Stomach (tissue), 8 donors: ENCODE measurements at regions not wholly inside any gene's neighbourhood (a gene's known extent, or its start where the extent isn't known, plus 50 kb on each side); places are given as distances from the start of the nearest gene placed in this dataset.

Experiments used
- DNase-seq, 2 donors: peaks; one replicate each; pipeline versions ENCODE4 v3.0.0 to v3.0.0-alpha.2; 2013 to 2019
- H3K27ac ChIP-seq, 5 donors: fragments of 200-600 bp in 4 of 5; sonication (generic) in 4 of 5; one replicate each; pipeline ENCODE4 v1.5.1; 2013 to 2019; ENCODE audit warnings: mild to moderate bottlenecking in 1 of 5, moderate library complexity in 1 of 5
- H3K27me3 ChIP-seq, 3 donors: fragments of 200-600 bp; sonication (generic); one replicate each; pipeline ENCODE4 v1.5.1; 2017 to 2019; ENCODE audit warnings: mixed run types in 1 of 3
- H3K36me3 ChIP-seq, 4 donors: fragments of 200-600 bp; sonication (generic); 1 replicate in 3 of 4; 2 replicates in 1 of 4; pipeline ENCODE4 v1.5.1; 2016 to 2019
- H3K4me1 ChIP-seq, 4 donors: fragments of 200-600 bp; sonication (generic); one replicate each; pipeline ENCODE4 v1.5.1; 2016 to 2019
- H3K4me3 ChIP-seq, 4 donors: fragments of 200-600 bp; sonication (generic) in 3 of 4; one replicate each; pipeline ENCODE4 v1.5.1; 2016 to 2019; ENCODE audit warnings: mild to moderate bottlenecking in 1 of 4
- H3K9me3 ChIP-seq, 4 donors: fragments of 200-600 bp; sonication (generic); one replicate each; pipeline ENCODE4 v1.5.1; 2016 to 2019
- EP300 ChIP-seq: sonication (generic); formaldehyde crosslinking; IDR thresholded peaks from one replicate; pipeline ENCODE4 v1.6.1; 2017; ENCODE audit warnings: antibody characterized with exemption
- POLR2A ChIP-seq, 4 donors: fragments of 450-650 bp; IDR thresholded peaks; one replicate each; pipeline ENCODE4 v1.6.1; 2016; ENCODE audit warnings: antibody characterized with exemption in 4 of 4, control low read depth in 2 of 4, mild to moderate bottlenecking in 1 of 4, moderate library complexity in 1 of 4
- POLR2AphosphoS5 ChIP-seq, 3 donors: sonication (generic); formaldehyde crosslinking; IDR thresholded peaks; one replicate each; pipeline ENCODE4 v1.6.1; 2016; ENCODE audit warnings: antibody characterized with exemption in 3 of 3
- WGBS, 5 donors: extraction: QIAGEN DNeasy Blood & Tissue Kit in 3 of 5; methylation state at CpG; one replicate each; pipeline versions ENCODE4 v1.1.5 to v1.1.7; 2013 to 2018; 5-methylcytosine and 5-hydroxymethylcytosine counted together
- intact Hi-C: fragments of 100-400 bp; cut with DNase I; formaldehyde crosslinking; loops from one replicate; pipeline ENCODE4 v1.15.1; 2023; ENCODE audit warnings: low total_unique reads
- TF ChIP-seq, protein P1 (sequence below), 7 experiments: fragments of 450-650 bp in 4 of 7; fragments of 200-600 bp in 3 of 7; sonication (generic) in 3 of 7; IDR thresholded peaks; one replicate each; pipeline ENCODE4 v1.5.1; 2016 to 2019; ENCODE audit warnings: antibody characterized with exemption in 7 of 7, control low read depth in 2 of 7, mild to moderate bottlenecking in 1 of 7
- donor health status: healthy with polysubstance abuse.
- donor health status: Bipolar disorder and iron deficiency.
- donor health status: healthy.

DNA sequence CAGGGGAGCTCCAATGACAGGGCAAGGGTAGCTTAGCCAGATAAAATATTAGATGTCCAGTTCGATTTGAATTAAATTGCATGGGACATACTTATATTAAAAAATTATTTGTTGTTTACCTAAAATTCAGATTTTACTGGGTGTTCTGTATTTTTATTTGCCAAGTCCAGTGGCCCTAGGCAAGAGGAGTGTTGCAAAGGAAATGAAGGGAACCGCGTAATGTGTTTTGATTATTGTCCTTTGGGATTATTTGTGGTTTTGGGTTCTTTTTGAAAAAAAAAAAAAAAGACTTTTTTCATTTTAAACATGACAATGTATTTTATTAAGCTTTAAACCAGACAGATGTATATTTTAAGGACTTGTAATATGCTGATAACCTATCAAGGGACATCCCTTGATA, 179.3 kb downstream of the C9orf152 start:
- peaks cover 0 to 9% (median 0%) of the 10 kb centered on the region in 4 donors for H3K4me1 ChIP-seq
- no peak overlapping the region for H3K4me3 ChIP-seq
- H3K27me3 ChIP-seq, result no peaks in the 10 kb centered on the region
- H3K36me3 ChIP-seq, result no peaks in the 10 kb centered on the region
- H3K27ac ChIP-seq, result peak overlapping the region in 2 of 5 donors; percentile 19 to 60
- 77 to 88% (median 82%) methylated on average over 3 of the region's 3 CpGs for WGBS, 5 donors
- intact Hi-C loops, result no loop called here
- no peaks in the 10 kb centered on the region for H3K9me3 ChIP-seq
- TF ChIP-seq POLR2AphosphoS5 (IDR thresholded peaks at IDR 0.05) (no peak), EP300 (no peak), POLR2A (IDR thresholded peaks at IDR 0.05) (no peak)
- TF ChIP-seq, protein P1, sequence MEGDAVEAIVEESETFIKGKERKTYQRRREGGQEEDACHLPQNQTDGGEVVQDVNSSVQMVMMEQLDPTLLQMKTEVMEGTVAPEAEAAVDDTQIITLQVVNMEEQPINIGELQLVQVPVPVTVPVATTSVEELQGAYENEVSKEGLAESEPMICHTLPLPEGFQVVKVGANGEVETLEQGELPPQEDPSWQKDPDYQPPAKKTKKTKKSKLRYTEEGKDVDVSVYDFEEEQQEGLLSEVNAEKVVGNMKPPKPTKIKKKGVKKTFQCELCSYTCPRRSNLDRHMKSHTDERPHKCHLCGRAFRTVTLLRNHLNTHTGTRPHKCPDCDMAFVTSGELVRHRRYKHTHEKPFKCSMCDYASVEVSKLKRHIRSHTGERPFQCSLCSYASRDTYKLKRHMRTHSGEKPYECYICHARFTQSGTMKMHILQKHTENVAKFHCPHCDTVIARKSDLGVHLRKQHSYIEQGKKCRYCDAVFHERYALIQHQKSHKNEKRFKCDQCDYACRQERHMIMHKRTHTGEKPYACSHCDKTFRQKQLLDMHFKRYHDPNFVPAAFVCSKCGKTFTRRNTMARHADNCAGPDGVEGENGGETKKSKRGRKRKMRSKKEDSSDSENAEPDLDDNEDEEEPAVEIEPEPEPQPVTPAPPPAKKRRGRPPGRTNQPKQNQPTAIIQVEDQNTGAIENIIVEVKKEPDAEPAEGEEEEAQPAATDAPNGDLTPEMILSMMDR (IDR thresholded peaks at IDR 0.05), result no peak
- no peak for DNase-seq

DNA sequence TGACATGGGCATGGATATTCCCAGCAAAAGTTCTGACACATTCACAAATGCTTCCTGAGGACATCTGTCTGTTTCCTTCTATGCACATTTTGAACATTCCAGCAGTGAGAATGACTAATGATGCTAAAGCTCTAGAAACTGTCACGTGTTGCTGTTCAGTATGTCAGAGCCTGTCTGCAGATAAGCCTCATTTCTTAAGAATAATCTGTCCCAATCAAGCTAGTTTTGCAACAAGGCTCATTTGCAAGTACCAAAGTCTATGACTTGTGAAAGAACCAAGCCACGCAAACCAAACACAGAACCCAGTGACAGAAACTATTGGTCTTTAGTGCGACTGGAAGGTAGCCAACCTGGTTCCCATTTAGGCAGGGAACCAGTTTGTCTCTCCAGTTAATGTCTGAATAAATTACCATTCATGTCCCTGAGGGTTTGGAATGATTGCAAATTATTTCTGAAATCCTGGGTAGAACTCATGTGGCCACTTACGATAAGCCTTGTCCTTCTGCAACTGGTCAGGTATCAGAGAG, 178.5 kb downstream of the C9orf152 start:
- DNase-seq, result peak in 1 of 2 donors; percentile 47
- H3K36me3 ChIP-seq, result no peaks in the 10 kb centered on the region
- no peaks in the 10 kb centered on the region for H3K27me3 ChIP-seq
- H3K27ac ChIP-seq, result peak overlapping the region in 3 of 5 donors; percentile 1 to 60 (median 19)
- intact Hi-C loops, result no loop called here
- H3K4me3 ChIP-seq, result no peak overlapping the region
- TF ChIP-seq POLR2A (IDR thresholded peaks at IDR 0.05) (no peak), POLR2AphosphoS5 (IDR thresholded peaks at IDR 0.05) (peak in 2 of 3 donors; percentile 25 to 72)
- no peaks in the 10 kb centered on the region for H3K9me3 ChIP-seq
- peaks cover 0 to 9% (median 0%) of the 10 kb centered on the region in 4 donors for H3K4me1 ChIP-seq
- WGBS, 5 donors, result 24 to 45% (median 36%) methylated on average over 4 of the region's 4 CpGs

- 40 to 58% (median 50%) methylated on average over 4 of the region's 4 CpGs for WGBS, 5 donors
- no peaks in the 10 kb centered on the region for H3K27me3 ChIP-seq
- intact Hi-C loops, result no loop called here
- no peaks in the 10 kb centered on the region for H3K9me3 ChIP-seq
- H3K4me1 ChIP-seq, result peaks cover 0 to 9% (median 0%) of the 10 kb centered on the region in 4 donors
- H3K36me3 ChIP-seq, result no peaks in the 10 kb centered on the region
- DNase-seq, result peak in 1 of 2 donors; percentile 15
- TF ChIP-seq POLR2A (IDR thresholded peaks at IDR 0.05), result no peak
- TF ChIP-seq POLR2AphosphoS5 (IDR thresholded peaks at IDR 0.05), result no peak
- TF ChIP-seq EP300, result no peak
- TF ChIP-seq, protein P1 (IDR thresholded peaks at IDR 0.05), result no peak
- H3K27ac ChIP-seq, result peak overlapping the region in 3 of 5 donors; percentile 1 to 60 (median 11)
- H3K4me3 ChIP-seq, result no peak overlapping the region
These were observed 177.9 kb downstream of the C9orf152 start for GRCh38 chr9:110029956-110030480.

- TF ChIP-seq POLR2A (IDR thresholded peaks at IDR 0.05), result no peak
- TF ChIP-seq, protein P1 (IDR thresholded peaks at IDR 0.05), result no peak
- TF ChIP-seq POLR2AphosphoS5 (IDR thresholded peaks at IDR 0.05), result no peak
- TF ChIP-seq EP300, result no peak
- 85 to 94% (median 91%) methylated on average over 3 of the region's 3 CpGs for WGBS, 5 donors
- peaks cover 0 to 9% (median 0%) of the 10 kb centered on the region in 4 donors for H3K4me1 ChIP-seq
- no peaks in the 10 kb centered on the region for H3K36me3 ChIP-seq
- no peak overlapping the region for H3K4me3 ChIP-seq
- no peaks in the 10 kb centered on the region for H3K9me3 ChIP-seq
- intact Hi-C loops, result no loop called here
- peak overlapping the region in 1 of 5 donors; percentile 60 for H3K27ac ChIP-seq
- H3K27me3 ChIP-seq, result no peaks in the 10 kb centered on the region
- no peak for DNase-seq
These were observed 177.3 kb downstream of the C9orf152 start for GRCh38 chr9:110030632-110031031.
